Fibroblast of skin of back (primary cell): ENCODE measurements at regions not wholly inside any gene's neighbourhood (a gene's known extent, or its start where the extent isn't known, plus 50 kb on each side); places are given as distances from the start of the nearest gene placed in this dataset.

Source experiments
- DNase-seq: peaks from one replicate; pipeline ENCODE4 v3.0.0-alpha.2; 2013

DNA sequence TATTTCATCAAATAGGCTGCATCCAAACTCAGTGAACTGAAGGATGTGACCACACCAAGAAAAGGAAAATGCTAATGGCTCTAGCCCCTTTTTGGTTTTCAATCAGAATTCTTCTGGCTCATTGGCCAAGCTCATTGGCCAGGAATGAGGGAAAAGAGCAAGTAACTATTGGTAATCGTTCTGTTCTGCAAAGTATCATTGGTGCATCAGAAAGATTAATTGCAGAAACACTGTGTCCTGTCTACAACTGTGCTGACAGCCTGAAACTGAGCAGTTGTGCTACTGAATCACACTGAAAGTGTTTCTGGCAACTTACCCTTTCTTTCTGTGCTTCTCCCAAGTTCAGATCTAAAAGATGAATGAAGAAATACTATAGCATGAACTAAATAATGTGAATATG lies 116.4 kb upstream of the ROBO2 start:
- DNase-seq, result no peak

DNA sequence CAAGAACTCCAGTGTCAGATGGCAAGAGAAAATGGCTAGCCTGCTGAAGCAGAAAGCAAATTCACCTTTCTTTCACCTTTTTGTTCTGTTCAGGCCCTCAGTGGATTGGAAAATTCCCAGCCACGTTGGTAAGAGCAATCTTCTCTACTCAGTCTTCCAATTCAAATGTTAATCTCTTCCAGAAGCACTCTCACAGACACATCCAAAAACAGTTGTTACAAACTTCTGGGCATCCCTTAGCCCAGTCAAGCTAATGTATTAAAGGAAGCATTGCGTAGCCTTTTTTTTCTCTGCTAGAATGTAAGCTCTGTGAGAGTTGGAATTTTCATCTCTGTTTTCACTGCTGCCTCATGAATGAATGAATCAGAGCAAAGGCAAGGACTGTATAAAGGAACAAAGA lies 109.2 kb upstream of the ROBO2 start:
- no peak for DNase-seq

DNA sequence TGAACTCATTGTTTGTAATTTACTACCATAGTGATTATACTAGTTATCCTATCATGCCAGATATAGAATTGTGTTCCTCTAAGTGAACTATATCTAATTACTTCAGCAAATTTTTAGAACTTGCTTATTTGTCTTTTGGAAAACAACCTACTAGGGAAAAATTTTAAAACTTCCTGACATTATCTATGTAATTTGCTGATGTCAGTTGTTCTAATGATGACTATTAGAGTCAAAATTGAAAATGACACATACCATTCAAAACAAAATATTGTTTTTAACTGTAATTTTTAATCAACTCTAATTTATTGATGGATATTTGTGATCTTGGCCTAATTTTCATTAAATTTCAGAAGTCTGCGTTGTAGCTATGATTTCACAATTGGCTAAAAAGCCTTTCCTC lies 106.7 kb upstream of the ROBO2 start:
- DNase-seq, result no peak

DNA sequence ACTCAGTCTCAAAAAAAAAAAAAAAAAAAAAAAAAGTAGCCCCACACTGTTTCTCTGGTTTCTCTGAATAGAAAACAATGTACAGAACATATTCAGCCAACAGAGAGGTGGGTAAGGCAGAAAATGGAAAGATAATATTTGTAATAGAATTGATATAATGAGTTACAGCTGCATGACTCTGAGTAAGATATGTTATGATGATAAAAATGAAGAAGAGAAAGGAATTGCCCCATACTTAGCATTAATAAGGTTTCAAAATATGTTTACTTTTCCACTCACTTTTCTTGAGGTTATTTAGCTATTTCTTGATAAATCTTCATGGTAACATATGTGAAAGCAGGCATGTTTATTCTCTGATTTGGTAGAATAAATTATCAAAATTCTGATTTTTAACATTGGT lies 100.9 kb upstream of the ROBO2 start:
- DNase-seq, result peak; percentile 11

DNA sequence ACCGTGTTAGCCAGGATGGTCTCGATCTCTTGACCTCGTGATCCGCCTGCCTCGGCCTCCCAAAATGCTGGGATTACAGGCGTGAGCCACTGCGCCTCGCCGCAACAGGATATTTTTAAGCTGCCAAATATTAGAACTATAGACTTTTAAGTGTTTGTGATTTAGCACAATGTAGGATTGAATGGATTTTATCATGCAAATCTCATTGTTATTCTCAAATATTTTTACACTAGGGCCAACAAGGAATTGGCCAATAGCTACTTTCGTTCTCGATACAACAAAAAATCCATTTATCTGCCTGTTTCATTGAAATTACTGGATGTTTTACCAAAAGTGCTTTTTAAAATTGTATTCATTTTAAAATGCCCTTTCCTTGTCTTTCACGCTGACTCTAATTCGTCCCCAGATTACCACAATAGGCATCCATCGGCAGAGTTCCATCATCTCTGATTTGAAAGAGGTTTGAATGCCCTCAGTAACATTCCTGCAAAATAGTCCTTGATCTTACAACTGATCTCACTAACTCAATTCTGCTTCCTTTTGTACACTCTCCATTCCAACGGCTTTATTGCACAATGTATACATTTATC lies 99.6 kb upstream of the ROBO2 start:
- no peak for DNase-seq

DNA sequence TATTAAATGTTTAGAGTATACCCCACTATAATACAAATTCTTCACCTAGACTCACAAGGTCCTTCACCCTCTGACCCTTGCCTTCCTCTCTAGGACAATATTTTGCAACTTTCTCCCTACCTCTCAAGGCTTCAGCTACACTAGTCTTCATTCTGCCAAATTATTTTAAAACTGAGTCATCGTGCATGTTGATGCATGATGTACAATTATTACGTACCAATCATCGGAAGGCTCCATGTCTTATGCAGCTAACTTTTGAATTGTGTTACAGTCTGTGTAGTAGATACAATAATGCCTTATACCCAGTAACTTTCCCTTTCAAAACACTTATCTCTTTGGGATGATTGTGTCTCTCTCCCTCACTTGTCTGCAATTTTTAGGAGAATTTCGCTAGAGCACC lies 98.5 kb upstream of the ROBO2 start:
- no peak for DNase-seq

DNA sequence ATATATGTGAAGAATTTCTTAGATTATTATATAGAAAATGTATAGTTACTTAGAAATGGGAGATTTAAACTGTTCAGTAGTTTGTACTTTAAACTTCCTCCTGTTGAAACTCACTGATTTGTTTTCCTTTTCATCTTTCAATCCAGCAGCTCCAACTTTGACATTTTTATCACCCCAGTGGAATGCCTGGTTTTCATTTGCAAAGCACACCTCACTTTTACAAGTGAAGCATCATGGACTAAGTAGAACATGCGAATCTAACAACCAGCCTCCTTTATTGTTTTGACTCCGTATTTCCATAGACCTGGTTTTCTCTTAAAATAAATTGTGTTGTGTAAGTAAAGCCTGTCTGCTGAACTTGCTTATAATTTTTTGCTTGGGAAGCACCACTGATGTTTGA lies 97.8 kb upstream of the ROBO2 start:
- DNase-seq, result no peak

DNA sequence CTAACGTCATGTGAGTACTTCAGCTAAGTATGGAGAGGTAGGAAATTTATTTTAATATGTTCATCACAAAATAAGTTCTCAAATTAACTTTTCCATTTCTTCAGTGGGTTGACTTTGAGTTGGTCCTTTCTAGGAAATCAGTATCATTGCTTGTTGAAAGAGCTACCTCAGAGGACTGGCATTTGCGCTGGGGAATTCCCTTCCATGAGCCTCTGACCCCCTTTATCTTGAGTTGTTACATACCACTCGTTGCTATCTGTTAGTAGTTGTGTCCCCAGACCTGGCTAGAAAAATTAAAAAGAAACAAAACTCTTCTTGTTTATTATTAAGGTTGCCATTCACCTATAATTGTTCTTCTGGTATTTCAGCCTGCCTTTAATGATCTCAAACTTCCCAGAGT lies 96.8 kb upstream of the ROBO2 start:
- DNase-seq, result peak; percentile 17

DNA sequence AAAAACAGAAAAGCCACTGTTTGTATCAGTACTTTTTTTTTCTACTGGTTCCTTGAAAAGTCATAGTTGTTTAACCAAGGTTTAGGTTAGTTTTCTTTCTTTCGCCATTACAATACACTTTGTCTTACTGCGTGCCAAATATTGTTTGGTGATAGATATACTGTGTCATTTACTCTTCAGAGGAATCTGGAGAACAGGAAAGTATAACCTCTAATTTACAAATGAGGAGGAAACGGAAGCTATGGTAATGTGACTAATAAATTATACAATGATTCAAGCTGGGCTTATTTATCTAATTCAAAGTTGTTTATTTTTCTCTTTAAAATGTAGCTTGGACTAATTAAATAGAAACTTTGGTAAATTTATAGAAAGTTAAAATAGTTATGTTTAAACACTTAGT lies 96.2 kb upstream of the ROBO2 start:
- peak; percentile 6 for DNase-seq

DNA sequence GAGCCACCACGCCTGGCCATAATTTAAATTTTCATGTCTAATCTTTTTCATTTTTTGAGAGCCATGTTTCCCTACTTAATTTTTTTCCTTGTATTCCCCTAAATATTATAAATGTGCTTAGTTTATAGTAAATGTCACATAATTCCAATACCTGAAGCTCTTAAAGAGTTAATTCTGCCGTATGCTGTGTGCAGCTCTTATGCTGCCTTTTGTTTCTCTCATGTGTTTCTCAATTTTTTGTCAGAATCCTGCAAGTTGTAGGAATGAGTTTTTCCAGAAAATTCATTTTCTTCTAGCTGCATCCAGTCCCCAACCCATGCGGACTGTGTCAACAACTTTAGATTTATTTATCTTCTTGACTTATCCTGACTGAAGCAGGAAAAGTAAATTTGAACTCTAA lies 90.9 kb upstream of the ROBO2 start:
- DNase-seq, result no peak

DNA sequence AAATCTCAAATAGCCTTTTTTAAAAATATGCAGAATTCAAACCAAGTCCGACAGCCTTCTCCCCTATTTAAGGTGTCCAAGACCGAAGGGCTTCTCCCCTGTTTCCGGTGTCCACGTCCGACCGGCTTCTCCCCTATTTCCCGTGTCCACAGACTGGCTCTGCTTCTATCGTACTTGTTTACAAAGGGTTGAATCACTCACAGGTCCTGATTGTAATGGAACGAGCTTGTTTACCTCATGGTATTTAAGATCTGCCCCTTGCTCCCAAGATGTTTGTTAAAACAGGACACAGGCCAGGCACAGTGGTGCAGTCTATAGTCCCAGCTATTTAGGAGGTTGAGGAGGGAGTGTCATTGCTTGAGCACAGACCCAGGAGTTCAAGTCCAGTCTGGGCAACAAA lies 90.4 kb upstream of the ROBO2 start:
- DNase-seq, result no peak

DNA sequence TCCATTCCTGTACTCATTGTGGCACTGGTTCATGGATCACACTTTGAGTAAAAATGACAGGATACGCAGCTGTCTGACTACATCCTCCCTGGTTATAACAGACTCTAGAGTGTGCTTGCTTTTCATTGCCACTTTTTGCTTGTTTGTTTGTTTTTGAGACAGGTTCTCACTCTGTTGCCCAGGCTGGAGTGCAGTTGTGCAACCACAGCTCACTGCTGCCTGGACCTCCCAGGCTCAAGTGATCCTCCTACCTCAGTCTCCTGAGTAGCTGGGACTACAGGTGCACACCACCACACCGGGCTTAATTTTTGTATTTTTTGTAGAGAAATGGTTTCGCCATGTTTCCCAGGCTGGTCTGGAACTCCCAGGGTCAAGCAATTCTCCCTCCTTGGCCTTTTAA lies 89.3 kb upstream of the ROBO2 start:
- no peak for DNase-seq

DNA sequence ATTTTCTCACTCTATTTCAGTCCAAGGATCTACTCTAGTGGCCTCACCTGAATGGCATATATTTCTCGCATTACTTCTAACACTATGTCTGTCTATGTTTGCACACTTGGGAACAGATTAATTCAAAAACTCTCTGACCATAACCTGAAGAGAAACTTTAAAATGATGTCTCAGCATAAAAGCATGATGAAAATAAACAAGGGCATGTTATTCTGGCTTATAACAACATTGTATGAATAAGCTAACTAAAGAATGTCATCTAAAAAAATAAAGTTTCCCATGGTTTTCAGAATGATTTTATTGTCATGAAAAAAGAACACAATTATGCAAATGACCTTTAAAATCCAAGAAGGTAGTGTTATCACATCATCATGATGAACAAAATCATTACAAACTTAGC lies 85.5 kb upstream of the ROBO2 start:
- peak; percentile 59 for DNase-seq

DNA sequence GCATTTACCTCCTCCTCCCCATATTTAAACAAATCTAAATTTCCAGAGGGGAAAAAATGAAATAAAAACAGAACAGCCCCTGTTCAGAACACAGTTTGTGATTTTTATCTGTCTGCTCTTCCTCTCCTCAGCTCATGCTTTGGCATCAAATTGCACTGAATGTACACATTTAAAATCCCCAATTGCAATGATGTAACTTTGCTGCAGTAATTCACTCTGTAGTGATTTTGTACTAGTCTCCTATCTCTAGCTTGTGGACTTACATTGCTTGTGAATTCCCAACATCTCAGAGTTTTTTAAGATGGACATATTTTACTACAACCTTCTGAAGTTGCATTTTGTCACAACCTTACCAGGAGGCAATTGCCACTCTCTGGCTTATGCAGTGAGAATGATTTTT lies 81.6 kb upstream of the ROBO2 start:
- DNase-seq, result peak; percentile 4

DNA sequence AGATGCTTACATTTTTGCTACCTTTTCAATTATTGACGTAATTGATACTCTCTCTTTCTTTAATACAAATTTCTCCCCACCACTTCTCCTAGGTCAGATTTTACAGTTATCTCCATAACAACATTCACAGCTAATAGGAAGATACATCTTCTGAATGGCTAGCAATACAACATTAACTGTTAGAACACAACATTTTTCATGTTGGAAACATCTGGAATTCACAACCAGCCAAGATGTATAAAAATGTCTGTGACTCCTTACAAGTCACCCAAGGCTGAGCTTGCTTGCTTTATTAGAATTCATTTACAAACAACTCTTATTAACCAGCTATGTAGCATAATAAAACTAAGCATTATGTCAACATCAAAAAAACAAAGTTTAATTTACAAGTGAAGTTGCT lies 81.0 kb upstream of the ROBO2 start:
- no peak for DNase-seq

DNA sequence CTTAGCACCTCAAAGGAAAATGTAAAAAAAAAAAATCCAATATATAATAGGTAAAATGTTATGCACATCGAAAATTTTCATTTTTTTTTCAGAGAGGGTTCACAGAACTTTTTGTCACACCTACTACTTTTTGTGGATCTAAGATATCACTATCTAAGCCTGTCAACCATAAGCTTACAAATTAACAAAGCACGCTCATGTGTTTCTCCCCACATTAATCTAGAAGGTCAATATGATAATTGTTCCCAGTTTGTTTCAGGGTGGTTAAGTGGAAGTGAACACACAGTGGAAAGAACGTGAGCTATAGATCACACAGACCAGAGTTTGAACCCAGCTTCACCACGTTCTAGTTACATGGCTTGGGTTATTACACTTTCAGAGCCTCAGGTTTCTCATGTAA lies 78.6 kb upstream of the ROBO2 start:
- no peak for DNase-seq

DNA sequence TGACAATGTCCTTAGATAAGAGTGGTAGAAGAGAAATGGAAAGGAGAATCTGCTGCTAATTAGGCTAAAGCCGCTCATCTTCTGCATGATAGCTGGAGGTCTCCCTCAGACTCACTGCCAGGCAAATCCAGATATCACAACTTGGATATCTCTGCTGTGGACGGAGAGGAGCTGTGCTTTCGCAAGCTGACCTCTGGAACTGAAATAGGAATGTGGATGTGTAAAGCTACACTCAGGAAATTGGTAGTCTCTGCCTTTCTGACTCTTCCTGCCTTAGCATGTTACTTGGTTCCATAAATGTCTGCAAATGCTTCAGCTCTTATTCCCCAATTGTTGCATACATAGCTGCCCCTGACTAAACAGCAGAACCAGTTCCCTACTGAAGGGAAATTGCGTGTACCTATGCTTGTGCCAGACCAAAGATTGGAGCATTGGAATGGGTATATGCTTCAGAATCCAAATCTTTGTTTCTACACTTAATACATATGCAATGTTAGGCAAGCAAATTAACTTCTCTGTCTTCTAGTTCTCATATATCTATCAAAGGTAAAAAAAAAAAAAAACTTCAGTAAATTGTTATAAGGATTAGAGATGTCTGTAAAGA lies 74.7 kb upstream of the ROBO2 start:
- DNase-seq, result peak; percentile 1

DNA sequence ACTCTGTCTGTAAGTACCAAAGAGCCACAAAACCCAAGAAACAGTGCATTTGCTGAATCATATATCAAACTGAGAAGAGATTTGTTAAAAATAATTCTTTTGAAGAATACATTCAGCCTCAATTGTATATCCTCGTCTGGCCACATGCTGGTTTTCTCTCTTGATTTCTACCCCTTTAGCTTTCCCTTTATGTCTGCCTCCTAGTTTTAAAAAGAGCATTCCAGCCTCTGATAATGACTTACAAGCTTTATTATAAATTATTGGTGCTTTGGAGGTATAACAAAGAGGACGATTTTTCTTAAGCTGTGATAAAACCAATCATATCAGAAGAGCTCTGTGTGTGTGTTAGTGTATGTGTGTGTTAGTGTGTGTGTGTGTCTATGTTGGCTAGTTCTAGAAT lies 70.4 kb upstream of the ROBO2 start:
- DNase-seq, result no peak

DNA sequence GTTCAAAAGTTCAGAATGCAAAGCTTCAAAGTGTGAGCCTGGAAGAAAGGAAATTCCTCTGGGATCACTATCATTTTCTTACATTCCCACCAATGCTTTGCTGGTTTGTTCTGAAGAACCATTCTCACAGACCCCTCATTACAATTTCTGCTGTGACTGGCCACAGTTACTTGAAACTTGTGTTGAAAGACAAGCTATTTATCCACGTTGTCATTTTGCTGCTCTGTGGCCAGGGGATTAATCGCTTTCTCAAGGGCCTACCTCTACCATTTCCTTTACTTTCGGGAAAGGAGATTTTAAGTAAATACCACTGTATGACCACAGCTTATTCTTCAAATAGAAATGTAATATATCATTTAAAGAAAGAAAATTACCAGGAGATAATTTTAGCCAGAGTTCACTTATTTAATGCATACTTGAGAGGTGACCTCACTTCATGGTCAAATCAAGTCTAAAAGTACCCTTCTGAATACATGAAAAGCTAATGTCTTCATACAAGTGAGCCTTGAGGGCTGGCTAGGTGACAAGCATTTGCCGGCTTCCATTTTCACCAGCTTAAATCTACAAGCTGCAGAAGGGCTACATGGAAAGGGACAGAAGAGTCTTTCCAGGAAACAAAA lies 69.8 kb upstream of the ROBO2 start:
- peak; percentile 51 for DNase-seq

DNA sequence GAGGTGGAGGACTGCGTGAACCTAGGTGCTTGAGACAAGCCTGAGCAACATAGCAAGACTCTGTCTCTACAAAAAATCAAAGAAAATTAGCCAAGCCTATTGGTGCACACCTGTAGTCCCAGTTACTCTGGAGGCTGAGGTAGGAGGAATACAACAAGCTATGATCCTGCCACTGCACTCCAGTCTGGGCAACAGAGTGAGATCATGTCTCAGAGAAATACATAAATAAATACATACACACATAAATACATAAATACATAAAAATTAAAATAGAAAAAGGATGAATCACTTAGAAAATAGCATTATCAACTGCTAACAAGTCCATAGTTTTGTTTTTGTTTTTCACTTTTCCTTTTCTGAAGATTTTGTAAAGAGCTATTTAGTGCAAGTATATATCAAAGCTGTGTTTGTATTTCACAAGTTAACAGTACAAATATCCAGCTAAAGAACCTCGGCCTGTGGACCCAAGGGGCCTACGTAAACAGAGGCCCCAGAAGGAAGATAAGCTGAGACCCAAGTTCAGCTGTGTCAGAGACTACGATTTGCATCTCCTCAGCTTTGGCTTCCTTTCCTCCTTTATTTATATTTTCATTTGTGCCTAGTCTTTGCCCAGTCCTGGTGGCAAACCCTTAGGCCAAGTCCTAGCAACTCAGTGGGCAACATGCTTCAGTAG lies 67.1 kb upstream of the ROBO2 start:
- no peak for DNase-seq

DNA sequence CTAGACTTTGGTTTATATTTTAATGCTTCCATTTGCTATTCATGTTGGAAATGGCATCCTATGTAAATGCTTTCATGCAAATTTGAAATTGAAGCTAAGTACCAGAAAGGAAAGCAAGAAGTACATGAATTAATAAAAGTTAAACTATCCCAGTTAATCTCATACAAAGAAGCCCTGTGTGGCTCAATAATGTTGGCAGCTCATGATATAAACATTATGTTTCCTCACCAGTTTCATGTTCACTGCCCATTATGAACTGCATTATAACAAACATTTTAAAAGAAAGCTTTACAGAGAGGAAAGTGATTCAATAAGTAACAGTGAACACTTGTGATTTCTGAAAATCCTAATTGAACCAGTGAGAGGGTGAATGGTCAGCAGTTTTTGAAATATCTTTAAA lies 62.9 kb upstream of the ROBO2 start:
- no peak for DNase-seq

DNA sequence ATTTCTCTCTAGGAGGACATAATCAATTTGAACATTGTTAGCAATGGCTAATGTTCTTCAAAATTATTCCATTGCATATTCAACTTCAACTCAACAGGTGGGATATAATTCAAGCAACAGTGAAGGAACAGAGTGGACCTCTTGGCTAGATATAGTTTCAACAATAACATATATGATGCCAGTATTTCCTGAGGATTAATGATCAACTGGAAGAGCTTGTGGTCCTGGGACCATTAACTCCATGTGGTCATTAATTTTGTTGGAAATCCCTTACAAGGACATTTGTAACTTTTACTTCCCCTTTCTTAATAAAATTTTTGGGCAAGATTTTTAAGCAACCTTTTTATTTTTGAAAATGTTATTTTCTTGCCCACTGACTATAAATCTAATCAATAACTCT lies 54.3 kb upstream of the ROBO2 start:
- no peak for DNase-seq

DNA sequence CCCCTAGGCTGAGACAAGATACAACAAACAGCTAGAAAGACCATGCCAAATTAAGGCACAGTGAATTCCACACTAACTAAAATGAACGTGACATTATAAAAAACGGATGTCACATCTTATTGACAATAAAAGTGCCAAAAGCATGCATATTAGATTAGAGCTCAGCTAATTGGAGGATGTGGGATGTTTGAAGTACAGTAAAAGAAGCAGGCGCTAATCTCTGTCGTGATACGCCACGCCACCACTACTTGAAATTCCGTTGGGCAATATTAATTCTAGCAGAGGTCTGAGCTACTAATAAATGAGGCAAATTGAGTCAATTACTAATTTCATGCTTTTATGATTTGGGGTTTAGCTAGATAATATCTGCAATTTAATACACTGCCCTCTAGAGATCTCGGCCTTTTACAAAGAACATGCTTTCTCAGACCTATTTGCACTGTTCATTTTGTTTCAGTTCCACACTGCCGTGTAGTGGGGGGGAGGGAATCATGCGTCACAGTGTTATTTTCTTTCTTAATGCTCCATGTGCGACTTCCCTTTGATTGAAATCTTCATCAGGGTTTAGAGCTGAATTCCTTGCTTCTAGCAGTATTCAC lies 52.9 kb upstream of the ROBO2 start:
- no peak for DNase-seq
